ENCODE measurements at regions not wholly inside any gene's neighbourhood (a gene's known extent, or its start where the extent isn't known, plus 50 kb on each side); places are given as distances from the start of the nearest gene placed in this dataset.

- DNase-seq (ENCODE audit: low read depth in 2 of 2): no peak
These were observed 582.9 kb downstream of the INSC start for GRCh38 chr11:15697437-15698236.

- DNase-seq (ENCODE audit: low read depth in 2 of 2): no peak
These were observed 584.1 kb downstream of the INSC start for GRCh38 chr11:15698855-15699254.

DNA sequence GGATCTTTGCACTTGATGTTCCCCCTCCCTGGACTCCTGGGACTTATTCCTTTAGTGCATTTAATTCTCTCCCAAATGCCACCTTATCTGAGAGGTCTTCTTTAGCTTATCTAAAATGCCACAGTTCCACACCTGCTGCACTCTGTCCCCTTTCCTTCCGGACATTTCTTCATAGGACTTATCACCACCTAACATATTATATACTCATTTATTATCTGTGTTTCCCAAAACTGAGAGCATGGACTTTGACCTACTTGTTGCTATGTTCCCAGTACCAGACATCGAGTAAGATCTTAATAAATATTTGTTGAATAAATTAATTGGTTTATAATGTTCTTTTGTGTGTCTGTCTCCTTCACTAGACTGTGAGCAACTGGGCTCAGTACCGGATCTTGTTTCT lies 585.3 kb downstream of the INSC start:
- no peak for DNase-seq (ENCODE audit: low read depth in 2 of 2)

GRCh38 chr11:15700456-15700855 lies 585.7 kb downstream of the INSC start:
- DNase-seq (ENCODE audit: low read depth in 2 of 2): no peak

DNA sequence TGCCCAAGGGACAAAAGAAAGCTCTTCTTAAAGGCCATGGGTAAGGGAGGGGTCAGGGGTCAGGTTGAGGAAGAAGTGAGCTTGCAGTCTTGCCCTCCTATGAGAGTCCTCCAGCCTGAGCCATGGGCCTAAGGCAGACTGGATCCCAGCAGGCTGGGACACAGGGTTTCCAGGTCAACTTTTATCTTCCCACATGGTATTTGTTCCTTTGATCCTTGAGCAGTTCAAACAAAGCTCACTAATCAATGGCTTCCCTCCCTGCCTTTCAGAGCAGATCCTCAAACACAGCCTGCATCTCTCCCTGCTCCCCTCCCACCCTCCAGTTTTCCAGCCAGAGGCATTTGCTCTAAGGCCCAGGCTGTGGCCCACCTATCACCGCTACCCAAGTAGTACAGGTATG lies 589.3 kb downstream of the INSC start:
- DNase-seq (ENCODE audit: low read depth in 2 of 2): no peak

GRCh38 chr11:15704556-15704955 lies 589.8 kb downstream of the INSC start:
- no peak for DNase-seq (ENCODE audit: low read depth in 2 of 2)

DNA sequence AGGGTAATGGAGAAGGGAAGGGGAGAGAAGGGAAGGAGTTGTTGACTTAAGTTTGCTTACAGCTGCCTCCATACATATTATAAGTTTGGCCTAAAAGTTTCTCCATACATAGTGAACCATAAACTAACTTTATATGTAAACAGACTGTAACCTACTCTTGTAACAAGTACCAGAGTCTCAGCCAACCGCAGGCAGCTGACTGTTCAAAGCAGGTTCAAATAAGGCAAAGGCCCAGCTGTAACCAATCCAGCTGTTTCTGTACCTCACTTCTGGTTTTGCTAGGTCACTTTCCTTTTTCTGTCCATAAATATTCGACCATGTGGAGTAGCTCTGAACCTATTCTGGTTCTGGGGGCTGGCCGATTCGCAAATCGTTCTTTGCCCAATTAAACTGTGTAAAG lies 591.2 kb downstream of the INSC start:
- no peak for DNase-seq (ENCODE audit: low read depth in 2 of 2)

DNA sequence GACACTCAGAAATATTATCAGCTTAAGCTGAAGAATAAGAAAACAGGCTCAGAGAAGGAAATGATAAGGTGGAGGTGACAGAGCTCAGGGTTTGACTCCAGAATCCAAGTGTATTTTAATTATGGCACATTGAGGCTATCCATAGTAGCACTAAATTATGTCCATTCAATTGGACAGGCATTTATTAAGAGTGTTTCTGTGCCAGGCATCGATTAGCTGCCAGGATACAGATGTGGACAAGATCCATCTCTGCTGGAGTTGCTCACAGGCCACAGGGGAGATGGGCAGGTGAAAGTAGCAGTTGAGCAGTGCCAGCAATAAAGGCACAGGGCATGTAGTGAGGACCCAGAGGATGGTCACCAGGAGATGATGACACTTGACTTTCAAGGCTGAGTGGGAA lies 592.5 kb downstream of the INSC start:
- no peak for DNase-seq (ENCODE audit: low read depth in 2 of 2)

DNA sequence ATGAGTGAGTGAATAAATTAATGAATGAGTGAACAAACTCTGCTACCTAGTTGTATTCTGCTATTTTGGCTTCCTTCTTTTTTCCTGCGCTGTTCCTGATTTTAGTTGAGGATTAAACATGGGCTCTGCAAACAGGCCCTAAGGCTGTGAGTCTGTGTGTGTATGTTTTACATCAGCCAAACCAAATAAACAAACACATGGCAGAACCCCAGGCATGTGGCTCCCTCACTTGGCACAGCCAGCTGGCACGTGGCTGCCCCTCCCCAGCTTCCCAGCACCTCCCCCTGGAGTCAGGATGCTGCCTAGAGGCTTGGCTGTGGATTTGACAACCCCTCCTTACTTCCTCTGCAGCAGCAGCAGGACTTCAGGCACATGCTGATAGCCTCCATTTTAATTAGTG lies 593.2 kb downstream of the INSC start:
- no peak for DNase-seq (ENCODE audit: low read depth in 2 of 2)

DNA sequence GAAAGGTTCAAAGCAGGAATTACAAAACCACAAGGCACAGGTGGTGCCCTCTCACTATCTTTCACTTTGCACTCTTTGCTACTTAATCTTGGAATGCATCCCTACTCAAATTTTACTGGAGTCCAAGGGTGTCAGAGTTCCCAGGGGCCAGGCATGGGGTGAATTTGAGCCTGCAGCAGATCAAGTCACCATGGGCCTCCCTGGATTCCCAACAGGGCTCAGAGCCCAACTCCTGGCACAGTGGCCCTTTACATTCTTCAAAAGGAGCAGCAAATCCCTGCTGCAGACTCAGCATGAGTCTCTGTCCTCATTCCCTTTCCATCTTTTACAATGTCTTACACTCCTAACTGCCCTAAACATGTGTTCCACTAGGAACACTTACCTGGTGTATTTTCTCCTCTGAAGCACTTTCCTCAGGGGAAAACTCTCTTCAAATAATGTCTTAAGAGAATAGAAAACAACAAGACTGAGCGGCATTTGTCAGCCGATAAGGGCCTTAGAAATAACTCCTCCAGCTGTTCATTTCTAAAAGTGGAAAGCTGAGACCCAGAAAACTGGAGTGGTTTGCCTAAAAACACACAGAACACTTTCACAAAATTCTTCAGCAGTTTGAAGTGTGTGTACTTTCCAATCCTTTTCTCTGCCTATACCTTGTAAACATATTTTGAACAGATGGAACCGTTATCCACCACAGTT lies 596.0 kb downstream of the INSC start:
- no peak for DNase-seq (ENCODE audit: low read depth in 2 of 2)

GRCh38 chr11:15711311-15711710 lies 596.6 kb downstream of the INSC start:
- DNase-seq (ENCODE audit: low read depth in 2 of 2): no peak

DNA sequence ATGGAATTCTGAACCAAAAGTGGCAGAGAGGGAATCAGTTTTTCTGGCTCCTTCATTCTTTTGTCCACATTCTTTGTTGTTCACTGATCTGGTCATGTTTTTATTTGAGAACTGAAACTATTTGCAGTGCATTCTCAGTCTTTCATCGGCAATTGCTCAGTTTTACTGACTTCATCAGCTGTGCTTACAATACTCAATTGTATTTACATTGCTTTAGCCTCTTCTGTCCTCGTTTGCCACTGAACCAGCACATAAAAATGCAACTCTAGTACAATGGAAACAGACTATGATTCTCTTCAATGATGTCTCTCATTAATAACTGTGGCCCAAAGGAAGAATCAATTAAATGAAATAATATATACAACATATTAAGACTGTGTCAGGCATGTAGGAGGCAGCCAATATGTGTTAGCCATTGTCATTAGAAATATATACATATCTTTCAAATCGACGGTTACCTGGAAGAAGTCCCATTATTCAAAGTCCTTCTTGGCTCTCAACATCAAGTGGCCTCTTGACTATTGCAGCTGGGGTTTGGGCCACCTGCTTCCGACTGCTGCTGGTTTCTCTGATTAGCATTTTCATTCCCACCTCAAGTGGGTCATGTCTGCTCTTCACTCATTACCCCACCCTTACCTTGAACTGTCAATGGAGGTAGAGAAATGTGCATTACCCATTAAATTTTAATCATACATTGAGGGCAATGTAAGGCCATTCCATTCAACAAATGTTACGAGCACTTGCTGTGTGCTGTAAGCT lies 600.1 kb downstream of the INSC start:
- DNase-seq (ENCODE audit: low read depth in 2 of 2): no peak

GRCh38 chr11:15716550-15716949 lies 601.8 kb downstream of the INSC start:
- DNase-seq (ENCODE audit: low read depth in 2 of 2): no peak

- no peak for DNase-seq (ENCODE audit: low read depth in 2 of 2)
These were observed 605.7 kb downstream of the INSC start for GRCh38 chr11:15720460-15720859.

- no peak for DNase-seq (ENCODE audit: low read depth in 2 of 2)
These were observed 609.2 kb downstream of the INSC start for GRCh38 chr11:15723966-15724365.

DNA sequence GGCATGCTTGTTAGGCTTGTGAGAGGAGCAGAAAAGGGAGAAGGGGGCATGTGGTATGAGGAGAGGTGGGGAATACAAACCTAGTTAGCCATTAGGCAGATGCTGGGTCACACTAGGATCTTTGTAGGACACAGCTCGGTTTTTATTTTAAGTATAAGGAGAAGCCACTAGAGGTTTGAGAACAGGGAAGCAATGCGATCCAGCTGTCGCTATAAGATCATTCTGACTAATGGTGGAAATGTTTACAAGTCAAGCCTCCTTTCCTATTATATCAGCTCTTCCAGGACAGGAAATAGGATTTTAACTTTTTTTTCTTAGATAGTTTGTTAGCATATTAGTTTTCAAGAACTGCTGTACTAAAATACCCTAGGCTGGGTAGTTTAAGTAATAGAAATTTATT lies 609.9 kb downstream of the INSC start:
- no peak for DNase-seq (ENCODE audit: low read depth in 2 of 2)

DNA sequence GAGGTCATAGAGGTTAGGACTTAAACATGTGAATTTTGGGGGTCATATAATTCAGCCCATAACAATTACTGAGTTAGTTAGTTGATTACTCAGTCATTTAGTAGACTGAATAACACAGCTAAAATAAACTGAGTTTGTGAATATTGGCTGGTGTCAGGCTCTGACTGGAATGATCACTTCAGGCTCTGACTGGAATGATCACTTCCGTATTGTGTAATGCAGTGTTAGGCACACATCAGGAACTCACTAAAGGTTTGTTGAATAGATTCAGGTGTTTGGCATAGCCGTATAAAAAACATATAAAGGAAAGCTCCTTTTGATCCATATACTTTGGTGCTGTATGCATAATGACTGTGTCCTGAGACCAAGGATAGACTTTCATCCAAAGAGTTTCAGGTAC lies 610.5 kb downstream of the INSC start:
- DNase-seq (ENCODE audit: low read depth in 2 of 2): no peak

DNA sequence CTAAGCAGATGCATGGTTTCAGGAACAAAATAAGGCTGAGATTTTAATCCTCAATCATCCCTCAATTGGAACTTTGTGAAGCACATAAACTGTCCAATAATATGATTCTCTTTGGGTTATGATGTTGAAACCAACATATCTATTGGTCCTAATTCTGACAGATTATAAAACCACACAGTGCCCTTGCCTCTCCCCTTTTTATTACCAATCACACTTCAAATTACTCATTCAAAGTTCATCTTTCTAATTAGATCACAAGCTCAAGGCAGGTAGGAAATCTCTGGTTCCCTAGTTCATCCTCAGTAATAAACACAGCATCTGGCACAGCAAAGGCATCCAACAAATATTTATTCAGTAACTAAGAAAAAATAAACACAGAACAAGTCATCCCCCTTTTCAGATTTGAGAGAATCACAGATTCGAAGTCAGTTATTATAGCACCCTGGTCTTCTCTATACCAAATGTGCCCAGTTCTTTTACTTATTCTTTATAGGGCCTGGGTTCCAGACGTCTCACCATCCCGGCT lies 611.6 kb downstream of the INSC start:
- DNase-seq (ENCODE audit: low read depth in 2 of 2): no peak

DNA sequence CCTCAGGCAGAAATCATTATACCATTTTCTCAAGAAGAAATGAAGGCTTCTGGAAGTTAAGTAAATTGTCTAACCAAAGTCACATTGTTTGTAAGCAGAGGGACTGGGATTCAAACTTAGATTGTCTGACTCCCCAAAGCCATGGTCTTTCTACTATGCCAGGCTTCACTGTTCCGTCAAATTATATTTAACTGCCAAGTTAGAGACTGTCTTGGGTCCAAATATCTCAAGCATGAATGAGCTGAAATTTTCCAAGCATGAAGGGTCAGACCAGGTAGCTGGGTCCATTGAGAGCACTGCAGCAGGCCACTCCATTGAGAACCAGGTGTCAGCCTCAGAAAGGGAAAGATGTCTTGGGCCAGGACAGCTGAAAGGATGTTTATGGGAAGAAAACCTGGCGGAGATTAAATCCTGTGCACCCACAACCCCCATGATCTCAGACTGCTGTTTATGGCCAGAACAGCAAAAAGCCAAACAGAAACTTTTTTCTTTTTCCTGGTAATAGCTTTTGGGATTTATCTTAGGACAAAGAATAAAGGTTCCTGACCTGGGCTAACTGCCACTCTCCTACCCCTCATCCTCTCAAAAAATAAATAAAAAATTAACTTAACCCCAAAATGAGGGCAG lies 612.3 kb downstream of the INSC start:
- no peak for DNase-seq (ENCODE audit: low read depth in 2 of 2)

DNA sequence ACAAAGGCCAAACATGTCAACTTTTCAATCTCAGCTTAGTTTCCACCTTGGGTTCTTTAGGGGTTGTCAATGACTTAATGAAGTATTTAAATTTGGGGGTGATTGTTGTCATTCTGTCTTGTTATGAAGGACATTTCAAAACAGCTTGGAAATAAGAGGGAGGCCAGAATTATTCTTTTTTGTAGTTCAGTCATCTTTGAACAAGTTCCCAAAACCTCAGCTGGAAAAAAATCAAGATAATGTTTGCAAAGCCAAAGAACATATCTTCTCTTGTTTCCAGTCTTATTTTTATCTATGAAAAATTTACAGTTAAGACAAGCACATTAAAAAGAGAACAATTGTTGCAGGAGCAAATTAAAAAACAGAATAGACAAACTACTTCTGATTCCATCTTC lies 612.8 kb downstream of the INSC start:
- no peak for DNase-seq (ENCODE audit: low read depth in 2 of 2)

DNA sequence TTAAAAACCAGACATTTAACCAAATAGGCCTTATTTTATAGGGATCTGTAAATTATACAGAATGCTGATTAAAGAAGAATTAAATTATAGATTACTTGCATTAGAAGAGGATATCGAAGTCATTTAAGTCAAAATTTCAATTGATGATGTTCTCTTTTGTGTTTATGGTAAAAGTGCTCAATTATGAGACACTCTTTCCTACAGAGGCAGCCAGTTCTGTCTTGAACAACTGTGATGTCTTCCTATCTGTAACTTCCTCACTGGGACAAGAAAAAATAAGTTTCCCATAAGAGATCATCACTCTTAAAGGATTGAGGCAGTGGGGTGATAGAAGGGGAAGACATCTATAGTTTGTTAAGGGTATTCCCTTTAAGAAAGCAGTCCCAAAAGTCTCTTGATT lies 613.5 kb downstream of the INSC start:
- no peak for DNase-seq (ENCODE audit: low read depth in 2 of 2)

Measured in fibroblast of skin of left quadriceps (primary cell).